Ectodermal cell (in vitro differentiated cells): ENCODE measurements at regions not wholly inside any gene's neighbourhood (a gene's known extent, or its start where the extent isn't known, plus 50 kb on each side); places are given as distances from the start of the nearest gene placed in this dataset.

Source experiments
- H3K27ac ChIP-seq: 2 replicates; pipeline ENCODE4 v1.7.0; 2013; ENCODE audit warnings: mild to moderate bottlenecking, low read depth, low read length; ENCODE audit not compliant: insufficient read depth, poor library complexity, severe bottlenecking
- H3K27me3 ChIP-seq: 2 replicates; pipeline ENCODE4 v1.7.0; 2013; ENCODE audit warnings: mild to moderate bottlenecking, low read length; ENCODE audit not compliant: insufficient read depth, control insufficient read depth, poor library complexity, severe bottlenecking
- H3K36me3 ChIP-seq: one replicate; pipeline ENCODE4 v1.7.0; 2013; ENCODE audit warnings: low read length; ENCODE audit not compliant: control insufficient read depth, insufficient read depth
- H3K4me1 ChIP-seq: one replicate; pipeline ENCODE4 v1.7.0; 2013; ENCODE audit warnings: low read length; ENCODE audit not compliant: control insufficient read depth, insufficient read depth
- H3K4me3 ChIP-seq: 2 replicates; pipeline ENCODE4 v1.7.0; 2013; ENCODE audit warnings: low read depth, low read length, control low read depth; ENCODE audit not compliant: insufficient read depth
- H3K9me3 ChIP-seq: 2 replicates; pipeline ENCODE4 v1.7.0; 2013; ENCODE audit warnings: mild to moderate bottlenecking, low read length, moderate library complexity; ENCODE audit not compliant: control insufficient read depth
- WGBS, 2 experiments: methylation state at CpG; one replicate each; pipeline ENCODE4 v1.1.7; 2013; ENCODE audit warnings: missing lambda C conversion rate in 2 of 2; 5-methylcytosine and 5-hydroxymethylcytosine counted together

DNA sequence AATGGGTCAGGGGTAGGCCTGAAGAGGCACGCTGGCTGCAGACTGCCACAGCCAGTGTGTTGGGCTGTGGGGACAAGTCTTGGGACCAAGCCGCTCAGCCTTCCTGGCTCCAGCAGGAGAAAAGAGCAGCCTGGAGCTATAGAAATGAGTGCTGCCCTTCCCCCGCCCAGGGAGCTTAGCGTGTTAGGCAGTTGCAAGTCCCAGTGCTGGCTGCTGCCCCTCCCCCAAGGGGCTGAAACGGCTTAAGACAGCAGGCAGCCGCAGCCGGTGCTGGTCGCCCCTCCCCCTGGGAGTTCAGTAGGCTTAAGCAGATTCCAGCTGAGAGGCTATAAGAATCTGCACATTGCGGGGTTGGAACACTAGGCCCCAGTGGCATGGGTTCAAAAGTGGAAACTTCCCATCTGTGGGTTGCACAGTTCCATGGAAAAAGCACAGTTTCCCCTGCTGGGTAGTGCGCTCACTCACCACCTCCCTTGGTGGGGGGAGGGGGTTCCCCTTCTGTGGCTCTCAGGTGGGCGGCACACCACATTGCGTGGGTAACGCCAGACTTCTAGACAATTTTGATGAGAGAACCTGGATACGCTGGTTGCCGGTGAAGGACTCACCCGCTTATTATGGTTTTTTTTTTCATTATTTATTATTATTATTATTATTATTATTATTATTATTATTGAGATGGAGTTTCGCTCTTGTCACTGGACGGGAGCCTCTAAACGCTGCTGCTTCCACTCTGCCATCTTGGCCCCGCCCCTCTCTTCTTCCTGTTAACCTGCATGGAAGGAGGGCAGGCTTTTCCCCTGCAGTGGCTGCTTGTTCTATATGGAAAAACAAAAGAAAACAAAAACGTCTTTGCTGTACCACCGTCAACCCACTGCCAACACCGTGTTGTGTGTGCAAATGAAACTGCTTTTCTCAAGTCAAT, 151.1 kb downstream of the CXCL12 start:
- 5 to 10% methylated on average over 17 to 21 of the region's 23 CpGs for WGBS, 2 experiments
- H3K4me3 ChIP-seq = no peak overlapping the region
- peaks cover 11% of the 10 kb centered on the region for H3K4me1 ChIP-seq
- no peaks in the 10 kb centered on the region for H3K36me3 ChIP-seq
- H3K27me3 ChIP-seq = no peaks in the 10 kb centered on the region
- no peaks in the 10 kb centered on the region for H3K9me3 ChIP-seq
- H3K27ac ChIP-seq = peak overlapping the region; percentile 75

DNA sequence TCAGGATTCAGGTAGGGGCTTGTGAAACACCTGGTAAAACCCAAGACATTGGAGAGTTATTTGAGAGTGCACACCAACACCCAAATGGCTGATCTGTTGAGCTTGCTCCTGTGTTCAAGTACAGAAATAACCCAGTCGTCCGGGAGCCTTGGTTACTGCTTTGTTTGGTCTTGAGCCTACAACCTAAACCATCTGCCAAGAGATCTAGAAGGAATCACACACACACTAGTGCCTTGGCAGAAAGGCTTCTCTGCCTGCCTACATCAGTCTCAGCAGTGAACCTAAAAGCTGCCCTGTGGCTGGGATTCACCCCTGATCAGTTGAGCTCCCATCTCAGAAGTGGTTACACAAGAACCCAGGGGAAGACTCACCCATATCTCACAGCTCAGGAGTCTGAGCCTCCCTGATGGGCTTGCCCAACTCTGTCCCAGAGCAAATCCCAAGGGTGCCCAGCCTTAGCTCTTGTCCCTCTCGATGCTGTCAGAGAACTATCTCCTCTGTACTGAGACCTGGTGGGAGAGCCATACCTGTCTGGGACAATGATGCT, 167.6 kb downstream of the CXCL12 start:
- H3K9me3 ChIP-seq = no peaks in the 10 kb centered on the region
- no peaks in the 10 kb centered on the region for H3K36me3 ChIP-seq
- WGBS, 2 experiments = 86 to 96% methylated on average over 3 of the region's 3 CpGs
- H3K4me1 ChIP-seq = no peaks in the 10 kb centered on the region
- H3K27me3 ChIP-seq = no peaks in the 10 kb centered on the region
- no peak overlapping the region for H3K27ac ChIP-seq
- no peak overlapping the region for H3K4me3 ChIP-seq

GRCh38 chr10:44216073-44216472, 168.8 kb downstream of the CXCL12 start:
- no peaks in the 10 kb centered on the region for H3K36me3 ChIP-seq
- 88 to 100% methylated on average over 2 of the region's 2 CpGs for WGBS, 2 experiments
- H3K27ac ChIP-seq = no peak overlapping the region
- no peaks in the 10 kb centered on the region for H3K9me3 ChIP-seq
- no peaks in the 10 kb centered on the region for H3K27me3 ChIP-seq
- no peak overlapping the region for H3K4me3 ChIP-seq
- H3K4me1 ChIP-seq = no peaks in the 10 kb centered on the region

- Histone ChIP-seq H3K27me3 (no peaks in the 10 kb centered on the region), H3K36me3 (no peaks in the 10 kb centered on the region), H3K4me1 (peaks cover 30% of the 10 kb centered on the region), H3K9me3 (no peaks in the 10 kb centered on the region), H3K4me3 (no peak overlapping the region), H3K27ac (no peak overlapping the region)
- WGBS, 2 experiments = 46 to 48% methylated on average over 4 of the region's 4 CpGs
These were observed 175.1 kb downstream of the CXCL12 start for GRCh38 chr10:44209811-44210210.

GRCh38 chr10:44207160-44207559, 177.7 kb downstream of the CXCL12 start:
- Histone ChIP-seq H3K4me3 (no peak overlapping the region), H3K9me3 (no peaks in the 10 kb centered on the region), H3K4me1 (peaks cover 30% of the 10 kb centered on the region), H3K27me3 (no peaks in the 10 kb centered on the region), H3K27ac (no peak overlapping the region), H3K36me3 (no peaks in the 10 kb centered on the region)
- 90 to 93% methylated on average over 9 of the region's 9 CpGs for WGBS, 2 experiments

DNA sequence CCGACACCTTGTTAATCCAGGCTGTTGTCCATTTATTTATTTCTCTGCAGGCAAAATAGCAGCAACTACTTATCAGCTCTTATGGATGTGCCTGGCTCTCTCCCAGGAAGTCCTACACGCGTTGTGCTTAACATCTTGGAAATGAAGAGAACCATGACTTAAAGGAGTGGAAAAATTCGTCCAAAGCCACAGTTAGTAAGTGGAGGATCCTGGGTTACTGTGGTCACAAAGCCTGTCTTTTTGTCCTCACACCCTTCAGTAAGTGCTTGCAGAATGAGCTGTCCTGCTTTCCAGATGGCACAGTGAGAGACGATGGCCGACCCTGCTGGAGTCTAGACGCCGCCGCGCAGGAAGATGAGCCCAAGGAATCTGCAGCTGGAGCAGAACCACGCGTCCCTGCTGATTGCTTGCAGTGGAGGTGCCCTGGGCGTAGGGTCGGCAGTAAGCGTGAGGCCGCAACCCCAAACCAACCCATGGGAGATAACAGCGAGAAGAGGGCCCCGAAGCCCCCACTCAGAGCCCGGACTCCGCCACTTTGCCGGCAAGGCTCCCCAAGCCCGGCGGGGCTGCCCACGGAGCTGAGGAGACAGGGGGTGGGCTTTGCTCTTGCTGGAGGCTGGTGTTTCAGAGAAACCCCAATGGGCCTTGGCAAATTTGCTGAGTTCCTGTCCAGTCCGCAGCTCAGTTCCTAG, 178.6 kb downstream of the CXCL12 start:
- 94 to 95% methylated on average over 25 of the region's 25 CpGs for WGBS, 2 experiments
- H3K27ac ChIP-seq = no peak overlapping the region

GRCh38 chr10:44205067-44205466, 179.8 kb downstream of the CXCL12 start:
- Histone ChIP-seq H3K9me3 (peaks cover 3% of the 10 kb centered on the region), H3K4me1 (peaks cover 27% of the 10 kb centered on the region), H3K27me3 (no peaks in the 10 kb centered on the region), H3K36me3 (no peaks in the 10 kb centered on the region), H3K4me3 (no peak overlapping the region), H3K27ac (no peak overlapping the region)
- 3 to 7% methylated on average over 3 of the region's 3 CpGs for WGBS, 2 experiments

More for the DNA sequence above, 178.6 kb downstream of the CXCL12 start:
- Histone ChIP-seq H3K4me3 (no peak overlapping the region), H3K4me1 (peaks cover 30% of the 10 kb centered on the region), H3K9me3 (peaks cover 3% of the 10 kb centered on the region), H3K27me3 (no peaks in the 10 kb centered on the region), H3K36me3 (no peaks in the 10 kb centered on the region)

GRCh38 chr10:44203535-44203934, 181.4 kb downstream of the CXCL12 start:
- Histone ChIP-seq H3K27ac (no peak overlapping the region), H3K36me3 (no peaks in the 10 kb centered on the region), H3K27me3 (no peaks in the 10 kb centered on the region), H3K4me1 (peaks cover 15% of the 10 kb centered on the region), H3K4me3 (no peak overlapping the region), H3K9me3 (peaks cover 3% of the 10 kb centered on the region)

GRCh38 chr10:44202952-44203351, 181.9 kb downstream of the CXCL12 start:
- Histone ChIP-seq H3K4me1 (peaks cover 15% of the 10 kb centered on the region), H3K36me3 (no peaks in the 10 kb centered on the region), H3K9me3 (peaks cover 3% of the 10 kb centered on the region), H3K4me3 (no peak overlapping the region), H3K27me3 (no peaks in the 10 kb centered on the region), H3K27ac (no peak overlapping the region)
- 91 to 93% methylated on average over 4 of the region's 4 CpGs for WGBS, 2 experiments

DNA sequence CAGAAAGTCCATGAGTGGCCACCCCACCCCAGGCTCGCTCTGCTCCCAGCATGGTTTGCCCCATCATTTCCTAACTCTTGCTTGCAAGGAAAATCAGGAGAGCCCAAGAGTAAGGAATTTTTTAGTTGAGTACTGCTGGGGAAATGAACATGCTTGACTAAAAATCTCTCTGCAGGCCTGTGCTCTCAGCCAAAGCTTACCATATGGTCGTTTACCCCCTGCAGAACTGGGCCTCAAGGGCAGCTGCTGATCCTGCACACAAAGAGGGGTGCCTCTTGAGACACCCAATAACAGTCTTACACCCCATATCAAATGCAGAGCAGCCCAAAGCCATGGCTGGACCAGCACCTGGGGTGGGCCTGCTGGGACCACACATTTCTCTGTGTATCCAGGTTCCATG, 183.2 kb downstream of the CXCL12 start:
- WGBS, 2 experiments = 92 to 95% methylated on average over 2 of the region's 2 CpGs
- peaks cover 13% of the 10 kb centered on the region for H3K4me1 ChIP-seq
- H3K36me3 ChIP-seq = no peaks in the 10 kb centered on the region
- H3K27ac ChIP-seq = no peak overlapping the region
- no peaks in the 10 kb centered on the region for H3K27me3 ChIP-seq
- no peak overlapping the region for H3K4me3 ChIP-seq
- H3K9me3 ChIP-seq = peaks cover 3% of the 10 kb centered on the region
